AG04450 (cell line): ENCODE measurements at regions not wholly inside any gene's neighbourhood (a gene's known extent, or its start where the extent isn't known, plus 50 kb on each side); places are given as distances from the start of the nearest gene placed in this dataset.

Experiments
- CTCF ChIA-PET: fragments of 300-600, 350-600 bp; formaldehyde crosslinking; extraction: SDS; loops from one replicate; lab custom pipeline; 2022; ENCODE audit warnings: antibody characterized with exemption, inconsistent platforms; lab: Charles Lee
- POLR2A ChIA-PET: fragments of 350-600 bp; formaldehyde crosslinking; extraction: SDS; loops from one replicate; lab custom pipeline; 2021; ENCODE audit warnings: antibody characterized with exemption, inconsistent platforms; lab: Yijun Ruan, JAX
- DNase-seq: peaks from one replicate; pipeline ENCODE4 v3.0.0-alpha.2; 2011; ENCODE audit warnings: low read depth, low spot score
- H3K27ac ChIP-seq: one replicate; pipeline ENCODE4 v1.5.1; 2012; ENCODE audit warnings: low read depth, low read length, control low read depth
- H3K27me3 ChIP-seq: one replicate; pipeline ENCODE4 v1.6.0; 2012; ENCODE audit warnings: low read length; ENCODE audit not compliant: control insufficient read depth, insufficient read depth
- H3K4me3 ChIP-seq: 2 replicates; pipeline ENCODE4 v1.5.1; 2011; ENCODE audit warnings: mild to moderate bottlenecking, low read depth, low read length, control low read depth
- H3K9me3 ChIP-seq: 2 replicates; pipeline ENCODE4 v1.5.1; 2012; ENCODE audit warnings: low read length; ENCODE audit not compliant: control insufficient read depth, insufficient read depth
- CTCF ChIP-seq: IDR thresholded peaks from 2 replicates; pipeline ENCODE4 v1.5.1; 2011; ENCODE audit warnings: low read depth, low read length, control low read depth, inconsistent platforms

- DNase-seq, result no peak
- H3K27me3 ChIP-seq, result peaks cover 5% of the 10 kb centered on the region
- POLR2A ChIA-PET, result no interaction called here
These were observed 68.7 kb upstream of the PTCSC3 start for GRCh38 chr14:36245223-36245622.

GRCh38 chr14:36243183-36243582 lies 66.7 kb upstream of the PTCSC3 start:
- ChIA-PET CTCF (interaction anchor here (1.2 kb wide), 1 partner anchor 11 kb away, joined by 3 read pairs; no protein-coding TSS in a partner anchor), POLR2A (no interaction called here)
- H3K27me3 ChIP-seq, result peaks cover 5% of the 10 kb centered on the region
- TF ChIP-seq CTCF, result no peak
- H3K9me3 ChIP-seq, result no peaks in the 10 kb centered on the region
- no peak overlapping the region for H3K4me3 ChIP-seq
- DNase-seq, result no peak
- no peak overlapping the region for H3K27ac ChIP-seq

More at GRCh38 chr14:36245223-36245622, 68.7 kb upstream of the PTCSC3 start:
- CTCF ChIA-PET, result no interaction called here
- no peak overlapping the region for H3K27ac ChIP-seq
- no peak for TF ChIP-seq CTCF
- H3K9me3 ChIP-seq, result no peaks in the 10 kb centered on the region
- no peak overlapping the region for H3K4me3 ChIP-seq

GRCh38 chr14:36241183-36241582 lies 64.7 kb upstream of the PTCSC3 start:
- Histone ChIP-seq H3K27ac (no peak overlapping the region), H3K9me3 (no peaks in the 10 kb centered on the region), H3K27me3 (peaks cover 5% of the 10 kb centered on the region), H3K4me3 (no peak overlapping the region)
- 0 out of 2 replicates have a peak, but pooled peaks have one; percentile 12 for TF ChIP-seq CTCF
- ChIA-PET POLR2A (no interaction called here), CTCF (interaction anchor here (0.6 to 2.1 kb wide), 6 partner anchors 12 to 543 kb away, joined by 3 to 9 read pairs (median 5); no protein-coding TSS in a partner anchor)
- DNase-seq, result no peak

- POLR2A ChIA-PET, result no interaction called here
- Histone ChIP-seq H3K27ac (peak overlapping the region; percentile 21), H3K4me3 (no peak overlapping the region), H3K27me3 (peaks cover 5% of the 10 kb centered on the region), H3K9me3 (no peaks in the 10 kb centered on the region)
- CTCF ChIA-PET, result interaction anchor here (1.0 kb wide), 1 partner anchor 12 kb away, joined by 3 read pairs; no protein-coding TSS in a partner anchor
- peak; percentile 23 for DNase-seq
- TF ChIP-seq CTCF, result no peak
These were observed 62.3 kb upstream of the PTCSC3 start for GRCh38 chr14:36238666-36239363.

GRCh38 chr14:36233217-36233616 lies 56.7 kb upstream of the PTCSC3 start:
- ChIA-PET POLR2A (no interaction called here), CTCF (interaction anchor here (0.8 to 1.7 kb wide), 3 partner anchors 21 to 416 kb away, joined by 3 to 5 read pairs (median 3); no protein-coding TSS in a partner anchor)
- no peak overlapping the region for H3K4me3 ChIP-seq
- H3K27me3 ChIP-seq, result no peaks in the 10 kb centered on the region
- no peaks in the 10 kb centered on the region for H3K9me3 ChIP-seq
- no peak overlapping the region for H3K27ac ChIP-seq
- no peak for TF ChIP-seq CTCF
- DNase-seq, result no peak
